ENCODE measurements at regions not wholly inside any gene's neighbourhood (a gene's known extent, or its start where the extent isn't known, plus 50 kb on each side); places are given as distances from the start of the nearest gene placed in this dataset.

- no peak for DNase-seq
Observed at GRCh38 chr10:78750418-78750817, 318.3 kb upstream of the ZMIZ1 start.

DNA sequence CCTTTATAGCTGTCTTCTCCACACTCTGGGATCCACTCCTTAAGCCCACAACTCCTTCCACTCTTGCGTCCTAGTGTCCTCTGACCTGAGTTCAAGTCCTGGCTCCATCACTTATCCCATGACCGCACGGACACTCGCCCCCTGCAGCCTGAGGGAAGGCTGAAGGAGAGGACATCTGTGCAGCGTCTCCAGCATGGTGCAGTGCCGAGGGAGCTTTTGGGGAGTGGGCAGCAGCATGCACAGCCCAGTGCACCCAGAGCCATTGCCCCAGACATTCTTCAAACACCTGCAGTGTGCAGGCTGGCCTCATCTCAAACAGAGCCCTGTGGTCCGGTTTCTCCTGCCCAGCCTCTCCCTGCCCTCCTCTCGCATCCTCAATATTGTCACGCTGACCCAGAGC lies 317.1 kb upstream of the ZMIZ1 start:
- no peak for DNase-seq

GRCh38 chr10:78752221-78752620 lies 316.5 kb upstream of the ZMIZ1 start:
- no peak for DNase-seq

GRCh38 chr10:78752708-78753107 lies 316.1 kb upstream of the ZMIZ1 start:
- DNase-seq = peak; percentile 37 to 41

- DNase-seq = peak; percentile 62 to 75
Observed at GRCh38 chr10:78754269-78755062, 314.3 kb upstream of the ZMIZ1 start.

- DNase-seq = peak in 1 of 2 experiments; percentile 18
Observed at GRCh38 chr10:78755063-78755701, 313.6 kb upstream of the ZMIZ1 start.

- no peak for DNase-seq
Observed at GRCh38 chr10:78755877-78756455, 312.8 kb upstream of the ZMIZ1 start.

GRCh38 chr10:78756604-78757343 lies 312.0 kb upstream of the ZMIZ1 start:
- DNase-seq = peak; percentile 99

DNA sequence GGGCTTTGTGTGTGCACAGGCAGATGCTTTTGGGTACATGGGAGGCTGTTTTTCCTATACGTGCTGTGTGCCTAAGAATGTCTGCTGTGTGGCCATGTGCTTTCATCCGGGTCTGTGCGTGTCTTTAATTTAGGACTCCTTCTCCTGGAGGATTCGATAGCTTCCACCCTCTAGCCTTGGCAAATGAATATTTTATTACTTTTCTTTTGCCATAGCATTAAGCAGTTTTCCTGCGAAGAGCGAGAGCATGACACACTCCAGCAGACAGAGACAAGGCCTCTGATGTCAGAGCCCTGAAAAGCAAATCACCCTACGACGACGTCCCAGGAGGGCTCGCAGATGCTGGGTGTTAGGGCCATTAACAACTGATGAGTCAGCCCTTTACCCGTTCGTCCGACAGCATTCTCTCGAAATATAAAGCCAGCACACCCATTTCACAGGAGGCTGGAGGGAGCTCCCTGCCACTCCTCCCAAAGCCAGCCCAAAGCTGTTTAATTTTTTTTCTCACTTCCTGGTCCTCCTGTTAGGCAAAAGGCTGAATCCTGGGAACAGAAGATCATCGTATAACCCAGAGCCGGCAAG lies 311.3 kb upstream of the ZMIZ1 start:
- DNase-seq = peak in 1 of 2 experiments; percentile 52

DNA sequence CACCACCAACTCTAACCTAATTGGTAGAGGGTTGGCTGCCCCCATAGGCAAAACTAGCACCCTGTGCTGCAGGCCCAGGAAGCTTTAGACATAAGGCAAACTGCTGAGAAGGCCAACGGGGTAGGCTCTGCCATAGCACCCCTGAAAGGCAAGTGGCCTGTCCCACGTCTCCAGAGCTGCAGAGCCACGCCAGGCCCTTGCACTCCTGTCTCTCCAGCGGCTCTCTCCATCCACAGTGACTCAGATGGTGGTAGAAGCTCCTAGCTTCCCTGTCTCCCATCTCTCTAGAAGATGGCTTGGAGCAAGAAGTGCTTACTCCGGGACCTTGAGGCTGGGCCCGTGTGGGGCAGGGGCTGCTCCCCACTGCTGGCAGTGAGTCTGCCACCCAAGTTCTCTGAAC lies 310.6 kb upstream of the ZMIZ1 start:
- DNase-seq = no peak

DNA sequence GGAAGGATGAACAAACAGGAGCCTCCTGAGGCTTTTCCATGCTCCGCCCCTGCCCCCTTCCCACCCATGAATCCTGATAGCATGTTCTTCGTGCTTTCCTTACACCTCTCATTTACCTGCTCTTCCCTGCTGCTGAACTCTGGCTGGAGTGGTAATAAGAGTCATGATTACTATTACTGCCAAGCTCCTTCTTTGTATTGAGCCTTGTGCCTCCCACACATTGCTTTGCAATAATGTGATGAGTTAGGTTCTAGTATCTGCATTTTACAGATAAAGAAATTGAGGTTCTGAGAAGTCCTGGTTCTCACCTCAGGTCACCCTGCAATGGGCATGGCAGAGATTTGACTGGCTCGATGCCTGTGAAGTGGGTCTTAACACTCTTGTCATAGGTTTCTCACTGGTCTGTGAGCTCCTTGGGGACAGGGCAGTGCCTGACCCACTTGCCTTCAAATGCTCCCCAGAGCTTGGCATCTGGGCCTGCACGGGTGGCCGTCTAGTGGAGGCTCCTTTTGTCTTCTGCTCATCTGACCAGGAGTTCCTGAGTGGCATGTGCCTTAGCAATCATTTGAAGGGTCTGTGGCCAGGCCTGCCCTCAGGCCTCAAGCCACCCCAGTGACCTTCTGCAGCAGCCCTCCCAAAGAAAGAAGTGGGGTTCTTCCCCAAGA lies 309.2 kb upstream of the ZMIZ1 start:
- DNase-seq = no peak

DNA sequence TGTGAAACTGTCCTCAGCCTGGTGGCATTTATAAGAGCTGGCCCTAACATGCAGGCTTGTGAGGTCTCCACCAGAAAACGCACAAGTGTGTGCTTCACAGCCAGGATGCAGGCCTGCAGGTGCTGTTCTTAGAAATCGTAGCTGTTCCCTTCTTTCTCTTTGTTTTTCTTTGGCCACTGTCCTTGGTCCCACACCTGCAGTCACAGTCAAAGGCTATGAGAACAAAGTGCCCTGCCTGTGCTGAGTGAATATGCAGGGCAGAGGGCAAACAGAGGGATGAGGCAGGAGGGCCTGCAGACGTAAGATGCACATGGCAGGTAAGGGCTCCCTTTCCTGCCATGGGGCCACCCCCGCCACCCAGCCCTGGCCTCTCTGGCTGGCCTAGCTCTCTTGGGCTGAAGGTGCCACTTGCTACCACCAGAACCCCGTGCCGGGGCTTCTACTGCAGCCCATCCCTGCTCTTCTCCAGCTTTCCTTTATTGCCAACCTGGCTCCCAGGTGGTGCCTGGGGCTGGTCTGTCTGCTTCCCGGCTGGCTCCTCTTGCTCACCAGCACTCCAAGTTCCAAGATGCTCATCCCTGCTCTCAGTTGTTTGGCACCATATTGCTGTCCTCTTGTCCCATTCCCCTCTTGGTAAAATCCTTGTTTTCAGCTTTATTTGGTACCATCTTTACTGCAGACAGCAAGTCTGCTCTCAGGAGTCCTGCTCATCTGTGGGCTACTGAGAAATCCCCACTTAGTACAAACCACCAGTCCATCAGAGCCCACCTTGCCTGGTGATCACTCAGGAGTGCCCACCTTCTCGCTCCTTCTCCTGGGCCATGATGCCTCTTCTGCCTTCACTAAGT lies 308.1 kb upstream of the ZMIZ1 start:
- DNase-seq = no peak

- DNase-seq = no peak
Observed at GRCh38 chr10:78761311-78761781, 307.4 kb upstream of the ZMIZ1 start.

DNA sequence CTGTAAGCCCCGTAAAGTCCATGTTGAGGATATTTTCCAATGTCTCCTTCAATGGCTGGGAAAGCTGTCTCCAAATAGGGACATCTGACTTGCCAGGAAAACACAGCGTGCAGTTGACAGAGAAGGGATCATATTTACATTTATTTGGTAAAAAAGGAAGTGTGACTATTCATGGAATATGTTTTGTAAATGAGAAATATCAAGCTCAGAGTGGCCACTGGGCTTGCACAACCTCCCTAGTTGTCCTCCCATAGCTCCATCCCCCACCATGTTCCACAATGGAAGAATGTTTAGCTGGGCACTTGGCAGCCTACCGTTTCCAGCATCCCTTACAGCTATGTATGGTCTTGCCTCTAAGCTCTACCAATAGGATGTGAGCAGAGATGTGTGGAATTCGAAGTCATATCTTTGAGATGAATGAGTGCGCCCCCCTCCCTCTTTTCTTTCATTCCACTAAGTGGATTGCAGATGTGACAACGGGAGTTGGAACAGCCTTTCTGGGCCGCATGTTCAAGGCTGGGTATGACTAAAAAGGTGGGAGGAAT lies 306.6 kb upstream of the ZMIZ1 start:
- no peak for DNase-seq

- DNase-seq = no peak
Observed at GRCh38 chr10:78763234-78763633, 305.5 kb upstream of the ZMIZ1 start.

- DNase-seq = no peak
Observed at GRCh38 chr10:78763651-78764395, 304.9 kb upstream of the ZMIZ1 start.

- peak; percentile 18 to 20 for DNase-seq
Observed at GRCh38 chr10:78764436-78764835, 304.3 kb upstream of the ZMIZ1 start.

DNA sequence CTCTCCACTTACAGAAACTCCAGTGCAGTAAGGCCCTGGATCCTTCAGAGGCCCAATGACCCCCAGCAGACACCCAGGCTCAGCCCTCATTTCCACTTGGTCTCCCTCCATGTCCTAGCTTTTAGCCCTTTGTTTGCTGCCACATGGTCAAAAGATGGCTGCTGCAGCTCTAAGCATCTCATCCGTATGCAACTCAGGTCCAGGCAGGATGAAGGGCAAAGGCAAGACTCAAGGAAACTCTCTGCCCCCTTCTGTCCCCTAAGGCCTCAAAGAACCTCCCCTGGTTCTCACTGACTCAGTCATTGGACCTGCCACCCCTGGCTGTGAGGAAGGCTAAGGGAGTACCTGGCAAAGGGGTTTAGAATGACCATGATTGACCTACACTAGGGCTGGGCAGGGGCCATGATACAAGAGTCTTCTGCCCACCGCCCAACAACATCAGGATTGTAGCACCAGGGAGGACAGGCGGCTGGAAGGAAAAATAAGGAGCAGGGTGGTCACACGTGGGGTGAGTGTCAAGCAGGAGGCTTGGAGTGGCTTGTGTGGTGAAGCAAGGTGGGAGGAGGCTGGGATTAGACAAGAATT lies 303.8 kb upstream of the ZMIZ1 start:
- no peak for DNase-seq

DNA sequence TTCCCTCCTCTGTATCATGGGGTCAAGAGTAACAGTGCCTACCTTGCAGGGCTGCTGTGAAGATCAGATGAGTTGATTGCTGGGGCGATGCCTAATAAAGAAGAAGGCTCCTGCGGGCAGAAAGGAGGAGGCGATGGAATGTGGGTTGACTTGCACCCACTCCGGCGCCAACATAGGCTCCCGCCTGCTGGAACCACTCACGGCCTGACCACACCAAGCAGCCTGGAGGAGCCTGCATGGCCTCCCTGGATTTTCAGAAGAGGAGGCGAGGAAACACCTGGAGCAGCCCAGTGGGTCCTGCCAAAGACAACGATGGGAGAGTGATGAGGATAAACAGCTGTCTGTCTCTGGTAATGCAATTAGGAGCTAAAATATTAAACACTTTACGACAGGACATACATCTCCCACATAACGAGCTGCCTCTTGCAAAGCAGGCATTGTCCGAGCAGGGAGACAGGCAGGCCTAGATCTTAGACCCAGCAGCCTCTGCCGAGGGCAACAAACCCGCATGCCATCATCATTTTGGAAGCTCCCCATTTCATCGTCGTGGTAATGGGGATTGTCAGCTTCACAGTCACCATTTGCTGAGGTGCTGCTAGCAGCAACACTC lies 302.9 kb upstream of the ZMIZ1 start:
- DNase-seq = no peak

Measured in Kasumi-1 (cell line).